ENCODE measurements at regions not wholly inside any gene's neighbourhood (a gene's known extent, or its start where the extent isn't known, plus 50 kb on each side); places are given as distances from the start of the nearest gene placed in this dataset.

GRCh38 chr18:47606526-47606925 is 323.9 kb downstream of the SMAD2 start:
- H3K4me3 ChIP-seq: no peak overlapping the region
- H3K4me1 ChIP-seq (ENCODE audit: low read depth): no peaks in the 10 kb centered on the region
- H3K27ac ChIP-seq: no peak overlapping the region
- H3K36me3 ChIP-seq: no peaks in the 10 kb centered on the region
- no peaks in the 10 kb centered on the region for H3K9me3 ChIP-seq (ENCODE audit: low read depth)
- TF ChIP-seq CTCF (IDR thresholded peaks at IDR 0.05; ENCODE audit: low read depth, low read length): no peak
- no peak for DNase-seq (ENCODE audit: low read depth in 1 of 2, low spot score in 1 of 2)
- H3K27me3 ChIP-seq: no peaks in the 10 kb centered on the region

GRCh38 chr18:47605093-47605492 is 325.4 kb downstream of the SMAD2 start:
- H3K36me3 ChIP-seq: no peaks in the 10 kb centered on the region
- no peaks in the 10 kb centered on the region for H3K9me3 ChIP-seq (ENCODE audit: low read depth)
- H3K4me3 ChIP-seq: no peak overlapping the region
- H3K27ac ChIP-seq: no peak overlapping the region
- no peaks in the 10 kb centered on the region for H3K4me1 ChIP-seq (ENCODE audit: low read depth)
- no peak for TF ChIP-seq CTCF (IDR thresholded peaks at IDR 0.05; ENCODE audit: low read depth, low read length)
- H3K27me3 ChIP-seq: no peaks in the 10 kb centered on the region
- DNase-seq (ENCODE audit: low read depth in 1 of 2, low spot score in 1 of 2): no peak

- no peaks in the 10 kb centered on the region for H3K27me3 ChIP-seq
- TF ChIP-seq CTCF (IDR thresholded peaks at IDR 0.05; ENCODE audit: low read depth, low read length): no peak
These were observed 326.4 kb downstream of the SMAD2 start for GRCh38 chr18:47604021-47604420.

GRCh38 chr18:47603158-47603557 is 327.3 kb downstream of the SMAD2 start:
- Histone ChIP-seq H3K4me1 (ENCODE audit: low read depth) (no peaks in the 10 kb centered on the region), H3K4me3 (no peak overlapping the region), H3K27me3 (no peaks in the 10 kb centered on the region), H3K9me3 (ENCODE audit: low read depth) (no peaks in the 10 kb centered on the region), H3K36me3 (no peaks in the 10 kb centered on the region), H3K27ac (no peak overlapping the region)
- no peak for DNase-seq (ENCODE audit: low read depth in 1 of 2, low spot score in 1 of 2)
- no peak for TF ChIP-seq CTCF (IDR thresholded peaks at IDR 0.05; ENCODE audit: low read depth, low read length)

More at GRCh38 chr18:47604021-47604420, 326.4 kb downstream of the SMAD2 start:
- Histone ChIP-seq H3K4me3 (no peak overlapping the region), H3K36me3 (no peaks in the 10 kb centered on the region), H3K9me3 (ENCODE audit: low read depth) (no peaks in the 10 kb centered on the region), H3K4me1 (ENCODE audit: low read depth) (no peaks in the 10 kb centered on the region), H3K27ac (no peak overlapping the region)
- DNase-seq (ENCODE audit: low read depth in 1 of 2, low spot score in 1 of 2): no peak

GRCh38 chr18:47602273-47602897 is 328.1 kb downstream of the SMAD2 start:
- Histone ChIP-seq H3K36me3 (no peaks in the 10 kb centered on the region), H3K27me3 (no peaks in the 10 kb centered on the region), H3K4me3 (no peak overlapping the region), H3K9me3 (ENCODE audit: low read depth) (no peaks in the 10 kb centered on the region), H3K4me1 (ENCODE audit: low read depth) (no peaks in the 10 kb centered on the region), H3K27ac (no peak overlapping the region)
- no peak for TF ChIP-seq CTCF (IDR thresholded peaks at IDR 0.05; ENCODE audit: low read depth, low read length)
- DNase-seq (ENCODE audit: low read depth in 1 of 2, low spot score in 1 of 2): no peak
